Left colon (tissue), 2 donors: ENCODE measurements at regions not wholly inside any gene's neighbourhood (a gene's known extent, or its start where the extent isn't known, plus 50 kb on each side); places are given as distances from the start of the nearest gene placed in this dataset.
"Not testable (repeated sequence)": the region's sequence is repeated elsewhere in the genome, so short reads cannot be mapped to it uniquely, and the experiment has no call there.

Source experiments
- ATAC-seq: fragments of 200-7000 bp; cut with Tn5 transposase; one replicate; pipeline ENCODE4 v1.9.1; 2020; ENCODE audit warnings: mild to moderate bottlenecking, moderate library complexity
- DNase-seq, 2 donors: peaks; one replicate each; pipeline ENCODE4 v3.0.0-alpha.2; 2020
- intact Hi-C, 2 donors: fragments of 100-400 bp; cut with DNase I in 1 of 2; cut with micrococcal nuclease in 1 of 2; formaldehyde crosslinking; loops; one replicate each; pipeline versions ENCODE4 v1.11.2 to v1.14.0; 2022; cut with DNase I, micrococcal nuclease
- donor health status: DM: no; HTN: no; CAD: no.
- donor health status: DM: yes; HTN: yes; CAD: no.

GRCh38 chr22:49699928-49700498, 127.7 kb downstream of the BRD1 start:
- ATAC-seq (no peak), DNase-seq (no peak)
- intact Hi-C loops = no loop called here

- no peak for ATAC-seq
Measured at GRCh38 chr22:49699476-49699875, 128.2 kb downstream of the BRD1 start.

GRCh38 chr22:49698616-49699015, 129.1 kb downstream of the BRD1 start:
- ATAC-seq, intact Hi-C loops, DNase-seq: not testable (repeated sequence)

More at GRCh38 chr22:49699476-49699875, 128.2 kb downstream of the BRD1 start:
- no peak for DNase-seq
- intact Hi-C loops = no loop called here

GRCh38 chr22:49697047-49697446, 130.6 kb downstream of the BRD1 start:
- no peak for ATAC-seq
- DNase-seq = no peak
- intact Hi-C loops = no loop called here

- ATAC-seq (no peak), DNase-seq (no peak)
- intact Hi-C loops = no loop called here
Measured at GRCh38 chr22:49694462-49695260, 133.0 kb downstream of the BRD1 start.

GRCh38 chr22:49693848-49694247, 133.8 kb downstream of the BRD1 start:
- DNase-seq (no peak), ATAC-seq (no peak)
- intact Hi-C loops = no loop called here

- DNase-seq (no peak), ATAC-seq (no peak)
- intact Hi-C loops = no loop called here
Measured at GRCh38 chr22:49693416-49693815, 134.3 kb downstream of the BRD1 start.

- intact Hi-C loops = no loop called here
- no peak for ATAC-seq
- no peak for DNase-seq
Measured at GRCh38 chr22:49692499-49693225, 135.0 kb downstream of the BRD1 start.

- DNase-seq = no peak
- intact Hi-C loops = no loop called here
- ATAC-seq = no peak
Measured at GRCh38 chr22:49691256-49691655, 136.4 kb downstream of the BRD1 start.

GRCh38 chr22:49690454-49690853, 137.2 kb downstream of the BRD1 start:
- DNase-seq (no peak), ATAC-seq (no peak)
- intact Hi-C loops = no loop called here

- intact Hi-C loops = no loop called here
- ATAC-seq (no peak), DNase-seq (no peak)
Measured at GRCh38 chr22:49689858-49690257, 137.8 kb downstream of the BRD1 start.

- intact Hi-C loops = no loop called here
- ATAC-seq = no peak
Measured at GRCh38 chr22:49689255-49689770, 138.4 kb downstream of the BRD1 start.

GRCh38 chr22:49688516-49689254, 139.0 kb downstream of the BRD1 start:
- intact Hi-C loops = no loop called here
- ATAC-seq (no peak), DNase-seq (no peak)

More at GRCh38 chr22:49689255-49689770, 138.4 kb downstream of the BRD1 start:
- DNase-seq = no peak

GRCh38 chr22:49687786-49688515, 139.7 kb downstream of the BRD1 start:
- ATAC-seq = no peak
- intact Hi-C loops = no loop called here
- DNase-seq = no peak

- intact Hi-C loops = no loop called here
- no peak for ATAC-seq
Measured at GRCh38 chr22:49687333-49687732, 140.3 kb downstream of the BRD1 start.

GRCh38 chr22:49686495-49687219, 141.0 kb downstream of the BRD1 start:
- DNase-seq = no peak

More at GRCh38 chr22:49687333-49687732, 140.3 kb downstream of the BRD1 start:
- DNase-seq = no peak

GRCh38 chr22:49685686-49686085, 142.0 kb downstream of the BRD1 start:
- ATAC-seq (no peak), DNase-seq (no peak)
- intact Hi-C loops = no loop called here

More at GRCh38 chr22:49686495-49687219, 141.0 kb downstream of the BRD1 start:
- intact Hi-C loops = no loop called here
- no peak for ATAC-seq

GRCh38 chr22:49685116-49685515, 142.6 kb downstream of the BRD1 start:
- intact Hi-C loops = no loop called here
- no peak for ATAC-seq
- DNase-seq = no peak
